Sigmoid colon (tissue), 3 donors: ENCODE measurements at regions not wholly inside any gene's neighbourhood (a gene's known extent, or its start where the extent isn't known, plus 50 kb on each side); places are given as distances from the start of the nearest gene placed in this dataset.

Experiments
- CTCF ChIP-seq, 4 experiments: fragments of 450-650 bp in 3 of 4; fragments of 200-600 bp in 1 of 4; IDR thresholded peaks; one replicate each; pipeline ENCODE4 v1.5.1; 2016 to 2019; ENCODE audit warnings: antibody characterized with exemption in 4 of 4, mild to moderate bottlenecking in 3 of 4, moderate library complexity in 2 of 4
- POLR2A ChIP-seq, 2 donors: fragments of 450-650 bp; IDR thresholded peaks; one replicate each; pipeline ENCODE4 v1.6.1; 2016; ENCODE audit warnings: antibody characterized with exemption in 2 of 2, mild to moderate bottlenecking in 2 of 2, moderate library complexity in 2 of 2

- no peak for TF ChIP-seq CTCF (IDR thresholded peaks at IDR 0.05)
- no peak for TF ChIP-seq POLR2A (IDR thresholded peaks at IDR 0.05)
Measured at GRCh38 chr15:81910355-81911021, 135.3 kb downstream of the MEX3B start.
